ENCODE measurements at regions not wholly inside any gene's neighbourhood (a gene's known extent, or its start where the extent isn't known, plus 50 kb on each side); places are given as distances from the start of the nearest gene placed in this dataset.

DNA sequence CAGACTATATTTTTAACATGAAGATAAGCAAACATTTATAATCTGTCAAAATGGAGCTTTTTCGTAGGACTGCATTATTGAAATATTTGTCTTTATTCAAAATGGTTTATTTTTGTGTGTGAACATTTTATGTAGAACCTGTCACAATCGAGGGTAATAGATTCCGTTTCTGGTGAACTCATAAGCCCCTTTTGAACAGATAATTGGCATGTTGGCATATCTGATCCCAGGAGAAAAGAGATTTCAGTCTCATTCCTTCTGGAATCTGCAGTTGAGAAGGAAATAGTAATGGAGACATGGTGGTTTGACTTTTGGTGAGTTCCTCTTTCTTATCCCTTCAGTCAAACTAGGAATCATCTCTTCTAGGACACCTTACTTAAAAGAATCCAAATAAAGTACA, 427.9 kb upstream of the B3GALT2 start:
- no peak for DNase-seq

DNA sequence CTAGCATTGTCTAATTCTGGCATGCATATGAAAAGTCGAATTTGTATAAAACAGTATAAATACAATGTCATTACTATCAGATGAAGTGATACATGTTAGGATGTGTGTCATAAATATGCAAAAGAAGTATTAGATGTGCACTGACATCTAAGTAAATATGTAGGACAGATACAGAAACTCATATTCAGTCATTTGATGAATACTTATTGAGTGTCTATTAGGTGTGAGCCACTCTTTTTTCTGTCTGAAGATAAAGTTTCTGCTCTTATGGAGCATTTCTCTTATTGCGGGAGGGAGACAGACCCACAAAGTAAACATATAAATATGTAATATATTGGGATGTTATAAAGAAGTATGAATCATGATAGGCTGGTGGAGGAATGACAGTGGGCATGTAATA, 426.6 kb upstream of the B3GALT2 start:
- DNase-seq, result no peak

GRCh38 chr1:193609592-193609991, 423.2 kb upstream of the B3GALT2 start:
- no peak for DNase-seq

DNA sequence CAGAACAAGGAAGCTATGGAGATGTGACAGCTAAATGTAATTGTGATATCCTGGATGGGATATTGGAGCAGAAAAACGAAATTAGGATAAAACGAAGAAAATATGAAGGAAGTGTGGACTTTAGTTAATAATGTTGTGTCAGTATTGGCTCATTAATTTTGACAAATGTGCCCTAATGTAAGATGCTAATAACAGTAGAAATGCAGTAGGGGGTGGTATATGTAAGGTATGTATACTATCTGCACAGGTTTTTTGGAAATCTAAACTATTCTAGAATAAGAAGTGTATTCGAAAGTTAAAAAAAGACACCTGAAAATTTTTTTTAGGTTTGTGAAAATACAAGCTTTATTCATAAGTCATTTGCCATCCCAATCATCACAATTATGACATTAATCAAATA, 421.4 kb upstream of the B3GALT2 start:
- DNase-seq, result no peak

GRCh38 chr1:193606035-193606434, 419.6 kb upstream of the B3GALT2 start:
- DNase-seq, result no peak

DNA sequence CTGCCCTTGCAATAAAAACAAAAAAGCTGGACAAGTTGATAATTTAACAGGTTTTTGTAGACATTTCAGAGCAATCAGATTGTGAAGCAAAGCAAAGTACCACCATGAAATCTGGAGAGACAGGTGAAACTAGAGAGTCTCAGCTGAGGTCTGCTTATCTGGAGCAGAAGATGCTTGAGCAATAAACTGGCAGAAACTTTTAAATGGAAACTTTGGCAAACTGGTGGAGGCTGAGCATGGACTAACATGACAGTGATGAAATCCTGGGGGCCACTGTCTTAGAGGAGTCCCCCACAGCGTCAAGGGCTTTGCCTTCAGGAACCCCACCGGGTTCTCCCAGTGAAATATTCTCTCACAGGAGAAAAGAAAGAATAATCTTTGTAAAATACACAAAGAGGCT, 416.3 kb upstream of the B3GALT2 start:
- DNase-seq, result no peak

GRCh38 chr1:193593147-193593885, 406.9 kb upstream of the B3GALT2 start:
- DNase-seq, result no peak

- no peak for DNase-seq
Observed at GRCh38 chr1:193592317-193592716, 405.9 kb upstream of the B3GALT2 start.

DNA sequence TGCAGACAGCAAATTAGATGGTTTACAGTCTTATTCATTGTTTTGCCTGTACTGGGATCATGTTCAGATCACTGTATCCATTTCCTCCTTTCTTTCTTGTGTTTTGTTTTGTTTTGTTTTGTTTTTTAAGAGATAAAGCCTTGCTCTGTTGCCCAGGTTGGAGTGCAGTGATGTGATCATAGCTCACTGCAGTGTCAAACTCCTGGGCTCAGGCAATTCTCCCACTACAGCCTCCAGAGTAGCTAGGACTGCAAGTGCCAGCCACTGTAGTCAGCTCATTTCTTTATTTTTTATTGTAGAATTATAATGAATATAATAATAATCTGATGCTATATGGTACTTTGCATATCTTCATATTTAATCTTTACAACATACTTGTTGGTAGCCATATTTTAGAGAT, 403.7 kb upstream of the B3GALT2 start:
- DNase-seq, result no peak

DNA sequence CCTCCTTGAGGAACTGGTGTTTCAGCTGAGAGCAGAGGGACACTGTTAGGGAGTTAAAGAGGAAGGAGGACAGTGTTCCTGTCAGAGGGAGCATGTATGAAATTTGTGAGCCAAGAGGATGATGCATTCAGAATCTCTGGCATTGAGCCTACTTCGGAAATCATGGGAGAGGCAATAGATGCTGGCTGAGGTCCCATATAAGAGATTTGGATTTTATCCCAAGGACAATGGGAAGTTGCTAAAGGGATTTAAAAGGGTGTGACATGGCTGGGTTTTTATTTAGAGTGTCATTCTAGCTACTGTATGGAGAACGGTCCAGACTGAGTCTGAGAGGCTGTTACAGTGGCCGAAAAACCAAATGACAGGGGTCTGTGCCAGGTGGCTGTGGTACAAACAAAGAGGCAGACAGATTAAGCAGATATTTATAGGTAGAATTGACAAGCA, 403.2 kb upstream of the B3GALT2 start:
- DNase-seq, result no peak

DNA sequence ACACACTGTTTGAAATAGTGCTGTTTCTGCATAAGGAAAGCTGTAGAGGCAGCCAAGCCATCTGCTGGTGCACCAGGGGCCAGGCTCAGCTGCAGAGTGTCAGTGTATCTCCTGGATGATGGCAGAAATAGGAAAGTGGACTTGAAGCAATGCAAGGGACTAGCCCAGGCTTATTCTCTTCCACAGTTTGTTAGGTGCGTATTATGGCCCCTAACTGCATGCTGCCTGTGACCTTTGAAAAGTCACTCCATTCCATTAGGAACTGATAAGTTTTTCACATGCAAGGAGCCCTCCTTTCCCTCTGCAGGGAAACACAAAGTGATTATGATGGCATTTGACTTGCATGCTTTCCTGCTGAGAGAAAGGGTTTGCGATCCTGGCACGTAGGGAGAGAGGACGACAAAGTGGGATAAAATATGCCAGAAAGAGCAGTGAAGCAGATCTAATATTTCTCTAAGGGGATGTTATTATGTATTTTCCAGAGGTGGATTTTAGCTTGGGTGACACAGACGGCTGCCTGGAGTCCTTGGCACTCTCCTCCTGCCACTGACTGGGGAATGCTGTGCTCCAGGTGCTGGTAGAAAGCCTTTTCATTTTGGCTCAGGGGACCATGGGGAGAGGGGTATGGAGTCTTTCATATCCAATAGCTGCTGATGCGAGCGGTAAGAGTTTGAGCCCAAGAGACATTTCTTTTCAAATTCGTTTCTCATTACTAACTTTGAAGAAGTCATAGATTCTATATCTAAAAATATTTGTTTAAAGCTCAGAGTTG, 402.1 kb upstream of the B3GALT2 start:
- no peak for DNase-seq

DNA sequence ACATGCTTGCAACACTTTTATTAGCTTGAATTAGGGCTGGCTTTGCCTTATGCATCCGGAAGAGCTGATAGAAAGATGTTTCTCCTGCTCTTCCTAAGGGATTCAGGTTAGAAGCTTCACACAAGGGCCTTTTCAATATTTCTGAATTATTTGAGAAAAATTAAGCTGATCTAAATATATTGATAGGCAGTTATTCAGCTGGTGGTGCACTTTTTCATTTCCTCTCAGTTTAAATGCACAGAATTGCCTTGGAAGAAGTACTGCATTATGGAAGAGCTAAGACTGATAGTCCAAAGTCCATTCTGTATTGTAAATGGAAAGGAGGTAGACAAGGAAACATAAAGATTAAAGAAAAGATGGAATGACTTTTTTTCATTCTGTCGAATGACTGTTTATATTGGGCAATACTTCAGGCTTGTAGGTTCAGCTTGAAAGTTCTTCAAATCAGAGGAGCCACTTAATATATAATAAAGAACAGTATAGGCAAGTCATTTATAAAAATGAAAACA, 398.4 kb upstream of the B3GALT2 start:
- no peak for DNase-seq

DNA sequence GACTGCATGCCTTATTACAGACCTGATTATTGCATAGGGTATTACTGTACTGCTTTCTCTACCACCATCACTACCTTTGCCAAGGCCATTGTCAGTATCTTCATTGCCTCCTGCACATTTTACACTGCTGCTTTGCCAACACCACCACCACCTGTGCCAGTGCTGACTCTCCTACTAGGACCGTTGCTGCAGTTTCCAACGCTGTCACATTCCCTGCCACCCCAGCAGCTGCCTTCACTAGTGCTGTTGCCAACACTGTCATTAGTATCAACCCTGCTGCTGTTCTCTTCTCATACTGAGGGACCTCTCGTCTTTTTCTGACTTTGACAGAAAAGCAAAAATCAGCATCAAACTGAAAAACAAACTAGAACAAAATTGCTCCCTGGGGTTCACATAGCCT, 394.9 kb upstream of the B3GALT2 start:
- no peak for DNase-seq

GRCh38 chr1:193580419-193580818, 394.0 kb upstream of the B3GALT2 start:
- no peak for DNase-seq

GRCh38 chr1:193579323-193579722, 392.9 kb upstream of the B3GALT2 start:
- no peak for DNase-seq

- no peak for DNase-seq
Observed at GRCh38 chr1:193574913-193575312, 388.5 kb upstream of the B3GALT2 start.

- DNase-seq, result no peak
Observed at GRCh38 chr1:193569983-193570269, 383.5 kb upstream of the B3GALT2 start.

DNA sequence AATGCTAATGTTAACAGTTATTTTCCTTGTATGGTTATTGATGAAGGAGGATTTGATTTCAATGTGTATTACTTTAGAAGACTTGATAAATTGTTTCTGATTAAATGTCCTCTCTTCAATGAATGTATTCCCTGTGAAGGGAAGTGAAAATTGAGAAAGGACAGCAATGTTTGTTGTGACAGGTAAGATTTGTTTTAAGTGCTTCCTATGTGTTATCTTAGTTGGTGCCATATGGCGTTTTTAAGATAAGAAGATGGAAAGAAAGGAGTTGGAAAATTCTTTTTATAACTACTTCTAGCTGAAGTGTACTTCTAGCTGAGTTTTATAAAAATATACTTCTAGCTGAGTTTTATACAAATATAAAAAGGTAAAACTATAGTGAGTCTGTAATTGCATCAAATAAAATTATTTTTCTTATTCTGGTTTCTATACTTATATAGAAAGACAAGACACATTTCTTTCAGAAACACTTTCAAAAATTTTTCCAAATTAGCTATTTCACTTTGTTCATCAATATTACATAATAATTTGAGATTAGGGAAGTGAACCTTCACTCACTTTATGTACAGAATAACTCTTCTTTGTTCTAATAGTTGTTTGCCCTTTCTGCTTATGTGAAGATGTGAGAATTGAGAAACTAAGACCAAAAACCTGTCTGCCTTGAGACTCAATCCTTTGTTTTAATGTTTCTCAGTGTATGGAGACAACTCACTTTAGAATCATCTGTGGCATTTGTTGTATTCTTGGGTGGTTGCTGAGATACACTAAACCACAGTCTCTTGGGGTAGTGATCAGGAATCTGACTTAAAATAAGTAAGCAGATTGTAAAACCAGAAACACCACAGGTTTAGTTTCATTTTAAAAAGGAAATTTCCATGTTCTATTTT, 382.9 kb upstream of the B3GALT2 start:
- DNase-seq, result no peak

GRCh38 chr1:193568512-193568911, 382.1 kb upstream of the B3GALT2 start:
- no peak for DNase-seq

- DNase-seq, result no peak
Observed at GRCh38 chr1:193567937-193568336, 381.5 kb upstream of the B3GALT2 start.

- no peak for DNase-seq
Observed at GRCh38 chr1:193566735-193567134, 380.3 kb upstream of the B3GALT2 start.

DNA sequence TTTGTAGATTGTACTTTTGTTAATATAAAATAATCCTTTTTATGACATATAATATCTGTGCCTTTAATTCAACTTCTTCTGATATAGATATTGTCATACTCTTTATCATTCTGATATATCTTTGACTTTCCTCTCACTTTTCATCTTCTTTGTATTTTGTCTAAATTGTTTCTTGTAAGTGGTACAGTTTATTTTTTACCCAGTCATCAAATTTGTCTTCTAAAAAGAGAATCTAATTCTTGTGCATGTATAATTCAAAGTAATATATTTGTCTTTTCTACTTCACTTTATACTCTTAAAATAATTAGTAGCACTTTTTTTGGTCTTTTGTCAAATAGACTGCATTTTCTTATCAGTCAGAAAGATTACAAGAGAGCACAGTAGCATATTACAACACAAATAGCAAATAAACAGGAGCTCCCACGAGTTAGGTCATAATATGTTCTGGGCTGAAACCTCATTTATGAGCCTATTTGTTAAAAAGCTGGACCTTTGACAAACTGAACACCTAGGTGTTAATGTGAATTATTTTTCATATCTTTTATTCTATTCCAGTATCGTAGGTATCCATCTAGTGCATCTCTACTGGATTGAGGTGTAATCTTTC, 379.7 kb upstream of the B3GALT2 start:
- no peak for DNase-seq

DNA sequence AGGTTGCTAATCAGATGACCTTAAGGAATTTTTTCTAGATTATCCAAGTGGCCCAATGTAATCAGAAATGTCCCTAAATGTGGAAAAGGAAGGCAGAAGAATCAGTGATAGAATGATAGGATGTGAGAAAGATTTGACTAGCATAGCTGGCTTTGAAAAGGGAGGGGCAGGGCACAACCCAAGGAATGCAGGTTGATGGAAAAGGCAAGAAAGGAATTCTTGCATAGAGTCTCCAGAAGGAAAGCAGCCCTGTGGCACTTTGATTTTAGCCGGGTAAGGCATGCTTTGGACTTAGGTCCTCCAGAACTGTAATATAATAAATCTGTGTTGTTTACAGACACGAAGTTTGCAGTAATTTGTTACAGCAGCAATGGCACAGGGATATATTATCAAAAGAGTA, 375.7 kb upstream of the B3GALT2 start:
- no peak for DNase-seq
